A673 (cell line): ENCODE measurements at regions not wholly inside any gene's neighbourhood (a gene's known extent, or its start where the extent isn't known, plus 50 kb on each side); places are given as distances from the start of the nearest gene placed in this dataset.

Experiments
- BruUV-seq: library from RNA; stranded (reverse); fragments of 400-500 nt; replicated peaks from 2 replicates; lab custom pipeline; 2021; lab: Mats Ljungman, UMichigan
- CTCF ChIA-PET: fragments of 300-600 bp; sonication (Branson Sonifier 250); formaldehyde crosslinking; loops from one replicate; lab custom pipeline; 2022; ENCODE audit warnings: antibody characterized with exemption; lab: Charles Lee
- POLR2A ChIA-PET: fragments of 300-600 bp; sonication (Branson Sonifier 250); formaldehyde crosslinking; loops from one replicate; lab custom pipeline; 2022; ENCODE audit warnings: antibody characterized with exemption; ENCODE audit not compliant: low non-redundant PET; lab: Charles Lee
- DNase-seq: peaks from one replicate; pipeline ENCODE4 v3.0.0-alpha.2; 2015; ENCODE audit warnings: low spot score
- H3K27ac ChIP-seq: fragments of 200-600 bp; sonication (generic); 2 replicates; pipeline ENCODE4 v1.5.1; 2016; ENCODE audit warnings: mixed run types, low read depth, mild to moderate bottlenecking, mixed read lengths, antibody characterized with exemption, low read length; ENCODE audit not compliant: poor library complexity, severe bottlenecking
- H3K27me3 ChIP-seq: fragments of 200-600 bp; sonication (generic); replicated peaks from 2 replicates; pipeline ENCODE4 v1.6.1; 2017; ENCODE audit warnings: mixed run types, low read depth, mild to moderate bottlenecking, mixed read lengths, antibody characterized with exemption, low read length; ENCODE audit not compliant: insufficient read depth, poor library complexity
- H3K36me3 ChIP-seq: fragments of 200-600 bp; sonication (generic); 2 replicates; pipeline ENCODE4 v1.6.1; 2016; ENCODE audit warnings: mixed run types, mild to moderate bottlenecking, mixed read lengths, antibody characterized with exemption, low read length; ENCODE audit not compliant: insufficient read depth, poor library complexity, severe bottlenecking
- H3K4me1 ChIP-seq: fragments of 200-600 bp; sonication (generic); 2 replicates; pipeline ENCODE4 v1.6.1; 2017; ENCODE audit warnings: mixed run types, mild to moderate bottlenecking, mixed read lengths, antibody characterized with exemption, low read length; ENCODE audit not compliant: insufficient read depth, poor library complexity, severe bottlenecking
- H3K4me3 ChIP-seq: fragments of 200-600 bp; sonication (generic); 2 replicates; pipeline ENCODE4 v1.5.1; 2016; ENCODE audit warnings: low read depth, mixed run types, mild to moderate bottlenecking, mixed read lengths, low read length; ENCODE audit not compliant: poor library complexity, severe bottlenecking
- H3K9me3 ChIP-seq: fragments of 200-600 bp; sonication (generic); 2 replicates; pipeline ENCODE4 v1.6.1; 2016; ENCODE audit warnings: mixed run types, low read depth, mild to moderate bottlenecking, mixed read lengths, antibody characterized with exemption, low read length; ENCODE audit not compliant: poor library complexity, severe bottlenecking
- EZH2 ChIP-seq: fragments of 200-600 bp; sonication (generic); IDR thresholded peaks from 2 replicates; pipeline ENCODE4 v1.6.1; 2017; ENCODE audit warnings: borderline replicate concordance, low read depth, mild to moderate bottlenecking, mixed read lengths, antibody characterized with exemption, low read length; ENCODE audit not compliant: poor library complexity, severe bottlenecking
- intact Hi-C: fragments of 100-400 bp; cut with micrococcal nuclease; formaldehyde crosslinking; loops from one replicate; pipeline ENCODE4 v1.10.0; 2022; ENCODE audit not compliant: unreplicated experiment
- TF ChIP-seq, protein P1 (sequence below): fragments of 300-800, 200-600 bp; sonication (generic); conservative IDR thresholded peaks from 2 replicates; pipeline ENCODE4 v1.5.1; 2017; ENCODE audit warnings: low read depth, mild to moderate bottlenecking, antibody characterized with exemption, low read length, moderate library complexity, mixed read lengths

- intact Hi-C loops, result no loop called here
- CTCF ChIA-PET, result no interaction called here
Measured at GRCh38 chr4:127410644-127411043, 222.1 kb upstream of the INTU start.

DNA sequence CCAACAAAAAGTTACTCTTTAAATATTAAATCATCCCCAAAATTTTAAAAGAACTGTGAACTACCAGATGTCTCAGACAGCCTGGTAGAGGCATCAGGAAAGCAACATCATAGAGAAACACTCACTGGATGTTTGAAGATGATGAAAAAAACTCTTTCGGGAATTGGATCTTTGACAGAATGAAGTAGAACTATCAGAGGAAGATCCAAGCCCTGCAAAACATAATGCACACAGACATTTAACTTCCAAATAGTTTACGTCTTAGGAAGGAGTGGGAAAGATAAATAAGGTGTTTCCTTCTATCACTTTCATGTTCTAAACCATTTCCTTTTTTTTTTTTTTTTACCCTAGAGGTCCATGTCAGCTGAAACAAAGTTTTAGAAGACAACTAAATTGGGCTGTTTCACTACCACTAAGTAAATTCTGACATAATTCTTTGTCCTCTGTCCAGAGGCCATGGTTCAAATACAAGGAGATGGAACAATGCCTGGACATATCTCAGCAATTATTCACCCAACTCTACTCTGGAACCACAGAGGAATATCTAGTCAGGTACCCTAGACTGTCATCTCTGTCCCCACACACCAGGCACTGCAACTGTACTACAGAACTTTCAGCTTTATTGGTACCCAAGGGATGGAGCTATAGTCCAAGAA is 217.7 kb upstream of the INTU start:
- Histone ChIP-seq H3K4me1 (no peaks in the 10 kb centered on the region), H3K4me3 (no peak overlapping the region), H3K36me3 (no peaks in the 10 kb centered on the region), H3K27me3 (no peaks in the 10 kb centered on the region), H3K9me3 (no peaks in the 10 kb centered on the region), H3K27ac (no peak overlapping the region)
- DNase-seq, result no peak
- intact Hi-C loops, result no loop called here
- no TSS peak for BruUV-seq
- POLR2A ChIA-PET, result no interaction called here
- CTCF ChIA-PET, result no interaction called here
- TF ChIP-seq EZH2, result no peak
- TF ChIP-seq, protein P1, sequence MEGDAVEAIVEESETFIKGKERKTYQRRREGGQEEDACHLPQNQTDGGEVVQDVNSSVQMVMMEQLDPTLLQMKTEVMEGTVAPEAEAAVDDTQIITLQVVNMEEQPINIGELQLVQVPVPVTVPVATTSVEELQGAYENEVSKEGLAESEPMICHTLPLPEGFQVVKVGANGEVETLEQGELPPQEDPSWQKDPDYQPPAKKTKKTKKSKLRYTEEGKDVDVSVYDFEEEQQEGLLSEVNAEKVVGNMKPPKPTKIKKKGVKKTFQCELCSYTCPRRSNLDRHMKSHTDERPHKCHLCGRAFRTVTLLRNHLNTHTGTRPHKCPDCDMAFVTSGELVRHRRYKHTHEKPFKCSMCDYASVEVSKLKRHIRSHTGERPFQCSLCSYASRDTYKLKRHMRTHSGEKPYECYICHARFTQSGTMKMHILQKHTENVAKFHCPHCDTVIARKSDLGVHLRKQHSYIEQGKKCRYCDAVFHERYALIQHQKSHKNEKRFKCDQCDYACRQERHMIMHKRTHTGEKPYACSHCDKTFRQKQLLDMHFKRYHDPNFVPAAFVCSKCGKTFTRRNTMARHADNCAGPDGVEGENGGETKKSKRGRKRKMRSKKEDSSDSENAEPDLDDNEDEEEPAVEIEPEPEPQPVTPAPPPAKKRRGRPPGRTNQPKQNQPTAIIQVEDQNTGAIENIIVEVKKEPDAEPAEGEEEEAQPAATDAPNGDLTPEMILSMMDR, result no peak

More at GRCh38 chr4:127410644-127411043, 222.1 kb upstream of the INTU start:
- no peaks in the 10 kb centered on the region for H3K27me3 ChIP-seq
- no peaks in the 10 kb centered on the region for H3K36me3 ChIP-seq
- no TSS peak for BruUV-seq
- H3K9me3 ChIP-seq, result no peaks in the 10 kb centered on the region
- POLR2A ChIA-PET, result no interaction called here
- H3K27ac ChIP-seq, result no peak overlapping the region
- TF ChIP-seq, protein P1, result no peak
- no peak for TF ChIP-seq EZH2
- no peak for DNase-seq
- no peaks in the 10 kb centered on the region for H3K4me1 ChIP-seq
- no peak overlapping the region for H3K4me3 ChIP-seq

DNA sequence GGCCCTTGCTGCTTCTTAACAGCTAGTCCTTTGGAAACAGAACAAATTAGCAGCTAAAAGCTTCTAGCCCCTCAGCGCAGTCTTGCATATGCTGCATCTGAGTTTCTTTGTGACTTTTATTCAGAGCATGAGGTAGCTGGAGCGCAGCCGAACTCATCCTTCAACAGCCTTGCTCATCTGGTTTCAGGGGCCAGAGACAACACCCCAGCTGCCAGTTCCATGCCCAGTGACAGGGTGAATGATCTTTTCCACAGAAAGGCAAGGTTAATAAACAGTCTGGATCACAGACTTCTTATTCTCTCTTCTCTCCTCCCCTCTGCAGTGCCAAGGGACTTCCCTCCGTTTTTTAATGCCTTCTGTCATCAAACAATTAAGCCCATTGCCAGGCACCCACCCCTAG is 216.6 kb upstream of the INTU start:
- intact Hi-C loops, result no loop called here
- Histone ChIP-seq H3K9me3 (no peaks in the 10 kb centered on the region), H3K4me3 (no peak overlapping the region), H3K27me3 (no peaks in the 10 kb centered on the region), H3K27ac (no peak overlapping the region), H3K36me3 (no peaks in the 10 kb centered on the region), H3K4me1 (no peaks in the 10 kb centered on the region)
- ChIA-PET POLR2A (no interaction called here), CTCF (no interaction called here)
- no peak for TF ChIP-seq EZH2
- TF ChIP-seq, protein P1, result no peak
- DNase-seq, result no peak
- no TSS peak for BruUV-seq
